GM19239 (cell line): ENCODE measurements at regions not wholly inside any gene's neighbourhood (a gene's known extent, or its start where the extent isn't known, plus 50 kb on each side); places are given as distances from the start of the nearest gene placed in this dataset.

Experiments used
- DNase-seq: peaks from one replicate; pipeline ENCODE4 v3.0.0; 2011; ENCODE audit warnings: low spot score; ENCODE audit not compliant: insufficient read length
- FAIRE-seq: peaks from 2 replicates; lab custom pipeline; 2011; peaks lifted over from hg19 to GRCh38; lab: Jason Lieb, UNC

GRCh38 chr4:187270154-187270553, 546.5 kb upstream of the FAT1 start:
- DNase-seq = no peak

GRCh38 chr4:187271848-187272247, 548.2 kb upstream of the FAT1 start:
- DNase-seq (no peak), FAIRE-seq (no peak)

More at GRCh38 chr4:187270154-187270553, 546.5 kb upstream of the FAT1 start:
- FAIRE-seq = no peak

- no peak for DNase-seq
- no peak for FAIRE-seq
These were observed 550.5 kb upstream of the FAT1 start for GRCh38 chr4:187274153-187274552.

GRCh38 chr4:187276736-187277408, 553.2 kb upstream of the FAT1 start:
- no peak for DNase-seq
- FAIRE-seq = no peak

- no peak for DNase-seq
- no peak for FAIRE-seq
These were observed 559.7 kb upstream of the FAT1 start for GRCh38 chr4:187283201-187283955.

GRCh38 chr4:187286525-187286924, 562.9 kb upstream of the FAT1 start:
- DNase-seq (no peak), FAIRE-seq (no peak)

- FAIRE-seq (no peak), DNase-seq (no peak)
These were observed 565.7 kb upstream of the FAT1 start for GRCh38 chr4:187289371-187289770.

GRCh38 chr4:187294861-187295260, 571.2 kb upstream of the FAT1 start:
- DNase-seq = no peak
- FAIRE-seq = no peak

GRCh38 chr4:187301923-187302322, 578.3 kb upstream of the FAT1 start:
- no peak for DNase-seq
- no peak for FAIRE-seq

- FAIRE-seq (no peak), DNase-seq (no peak)
These were observed 578.9 kb upstream of the FAT1 start for GRCh38 chr4:187302457-187303150.

- FAIRE-seq (no peak), DNase-seq (no peak)
These were observed 580.5 kb upstream of the FAT1 start for GRCh38 chr4:187304133-187304532.

- FAIRE-seq (no peak), DNase-seq (no peak)
These were observed 583.5 kb upstream of the FAT1 start for GRCh38 chr4:187307131-187307530.

- no peak for FAIRE-seq
These were observed 585.8 kb upstream of the FAT1 start for GRCh38 chr4:187309456-187309855.

GRCh38 chr4:187312299-187312698, 588.6 kb upstream of the FAT1 start:
- FAIRE-seq (no peak), DNase-seq (no peak)

More at GRCh38 chr4:187309456-187309855, 585.8 kb upstream of the FAT1 start:
- DNase-seq = no peak

GRCh38 chr4:187317799-187318198, 594.1 kb upstream of the FAT1 start:
- no peak for DNase-seq
- FAIRE-seq = no peak

- no peak for DNase-seq
- no peak for FAIRE-seq
These were observed 598.1 kb upstream of the FAT1 start for GRCh38 chr4:187321711-187322110.

GRCh38 chr4:187332141-187332540, 608.5 kb upstream of the FAT1 start:
- FAIRE-seq = no peak
- no peak for DNase-seq

GRCh38 chr4:187333151-187333550, 609.5 kb upstream of the FAT1 start:
- DNase-seq = no peak
- no peak for FAIRE-seq

- DNase-seq (no peak), FAIRE-seq (no peak)
These were observed 611.7 kb upstream of the FAT1 start for GRCh38 chr4:187335339-187335738.

GRCh38 chr4:187354740-187355139, 631.1 kb upstream of the FAT1 start:
- FAIRE-seq (no peak), DNase-seq (no peak)

- DNase-seq = no peak
- no peak for FAIRE-seq
These were observed 633.5 kb upstream of the FAT1 start for GRCh38 chr4:187357045-187357643.
